Nucleus accumbens (tissue), 56 donors: ENCODE measurements at regions not wholly inside any gene's neighbourhood (a gene's known extent, or its start where the extent isn't known, plus 50 kb on each side); places are given as distances from the start of the nearest gene placed in this dataset.

Experiments
- DNase-seq, 56 donors: peaks; one replicate each; lab custom pipeline; 2025; lab: John Stamatoyannopoulos, UW

- DNase-seq = no peak
Observed at GRCh38 chr7:46713868-46714596, 793.0 kb upstream of the IGFBP3 start.

GRCh38 chr7:46710927-46711326 lies 789.9 kb upstream of the IGFBP3 start:
- DNase-seq = no peak

GRCh38 chr7:46707973-46708372 lies 786.9 kb upstream of the IGFBP3 start:
- DNase-seq = no peak

- no peak for DNase-seq
Observed at GRCh38 chr7:46705386-46706255, 784.5 kb upstream of the IGFBP3 start.

- DNase-seq = no peak
Observed at GRCh38 chr7:46696741-46697140, 775.7 kb upstream of the IGFBP3 start.

- DNase-seq = no peak
Observed at GRCh38 chr7:46695051-46695708, 774.1 kb upstream of the IGFBP3 start.

- DNase-seq = no peak
Observed at GRCh38 chr7:46694058-46694457, 773.0 kb upstream of the IGFBP3 start.

GRCh38 chr7:46687203-46687602 lies 766.1 kb upstream of the IGFBP3 start:
- no peak for DNase-seq

GRCh38 chr7:46685051-46685450 lies 764.0 kb upstream of the IGFBP3 start:
- no peak for DNase-seq

- DNase-seq = no peak
Observed at GRCh38 chr7:46682836-46683624, 762.0 kb upstream of the IGFBP3 start.

GRCh38 chr7:46681865-46682503 lies 760.9 kb upstream of the IGFBP3 start:
- no peak for DNase-seq

GRCh38 chr7:46680147-46680546 lies 759.1 kb upstream of the IGFBP3 start:
- DNase-seq = no peak

- DNase-seq = no peak
Observed at GRCh38 chr7:46679671-46680070, 758.6 kb upstream of the IGFBP3 start.

GRCh38 chr7:46678421-46678820 lies 757.3 kb upstream of the IGFBP3 start:
- DNase-seq = no peak

GRCh38 chr7:46675456-46675855 lies 754.4 kb upstream of the IGFBP3 start:
- no peak for DNase-seq

GRCh38 chr7:46672861-46673260 lies 751.8 kb upstream of the IGFBP3 start:
- no peak for DNase-seq

GRCh38 chr7:46671108-46671769 lies 750.2 kb upstream of the IGFBP3 start:
- DNase-seq = no peak

GRCh38 chr7:46669028-46669427 lies 748.0 kb upstream of the IGFBP3 start:
- no peak for DNase-seq

- no peak for DNase-seq
Observed at GRCh38 chr7:46664453-46664852, 743.4 kb upstream of the IGFBP3 start.

- DNase-seq = no peak
Observed at GRCh38 chr7:46663025-46663424, 742.0 kb upstream of the IGFBP3 start.
